Right ventricle myocardium superior (tissue), 1 donor: ENCODE measurements at regions not wholly inside any gene's neighbourhood (a gene's known extent, or its start where the extent isn't known, plus 50 kb on each side); places are given as distances from the start of the nearest gene placed in this dataset.

Source experiments
- ATAC-seq: fragments of 200-7000 bp; cut with Tn5 transposase; one replicate; pipeline ENCODE4 v1.9.1; 2020; ENCODE audit warnings: mild to moderate bottlenecking; ENCODE audit not compliant: poor library complexity
- DNase-seq: peaks from one replicate; pipeline ENCODE4 v3.0.0-alpha.2; 2020
- intact Hi-C: fragments of 100-400 bp; cut with DNase I; formaldehyde crosslinking; loops from one replicate; pipeline ENCODE4 v1.11.2; 2022
- donor health status: DM: no; HTN: yes; CAD: no; lungs with severe emphysema.

DNA sequence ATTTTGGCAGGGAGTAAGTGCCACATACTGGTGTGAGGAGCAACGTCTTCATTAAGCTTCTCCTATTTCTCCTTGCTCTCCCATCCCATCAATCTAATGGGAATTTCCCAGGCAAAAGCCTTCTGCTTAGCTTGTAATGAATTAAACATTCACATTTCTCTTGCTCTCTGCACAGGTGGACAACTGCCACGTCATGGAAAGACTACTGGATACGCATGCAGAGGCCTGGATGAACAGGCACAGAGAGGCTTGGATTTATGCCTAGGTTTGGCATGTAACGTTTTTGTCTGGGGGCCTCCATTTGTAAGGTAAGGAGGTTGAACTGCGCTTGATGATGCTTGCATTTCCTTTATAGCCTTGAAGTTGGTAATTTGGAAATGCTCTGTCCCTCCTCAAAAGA lies 374.8 kb downstream of the KLF12 start:
- intact Hi-C loops = loop anchor here (10.0 kb wide), 1 partner anchor 525 kb away; no protein-coding TSS in a partner anchor
- no peak for DNase-seq
- ATAC-seq = no peak

GRCh38 chr13:73757481-73758233 lies 376.5 kb downstream of the KLF12 start:
- no peak for DNase-seq
- intact Hi-C loops = loop anchor here (10.0 kb wide), 1 partner anchor 527 kb away; no protein-coding TSS in a partner anchor
- ATAC-seq = no peak

DNA sequence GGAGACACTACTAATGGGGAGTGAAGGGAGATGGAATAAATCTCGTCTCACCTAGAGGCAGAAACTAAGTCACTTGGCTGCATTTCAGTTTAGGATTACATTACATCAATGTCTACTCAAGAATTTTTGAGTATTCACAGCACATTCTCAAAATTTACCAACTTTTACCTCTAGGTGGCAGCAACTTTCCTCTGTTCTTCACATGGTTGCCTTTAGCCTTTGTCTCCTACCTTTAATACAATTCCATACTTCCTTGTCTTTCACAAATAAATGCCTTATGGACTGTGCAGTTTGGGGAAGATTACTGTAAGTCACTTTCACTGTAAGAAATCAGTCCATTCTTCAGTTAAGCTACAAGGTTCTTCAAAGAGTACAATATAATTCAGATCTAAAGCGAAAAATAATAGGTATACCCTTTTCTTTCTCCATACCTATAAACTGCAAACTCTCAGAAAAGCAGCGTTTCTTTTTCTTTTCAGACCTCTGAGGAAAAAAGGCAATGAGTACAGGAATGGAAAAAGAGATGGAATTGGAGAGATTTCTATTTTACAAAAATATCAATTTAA lies 379.4 kb downstream of the KLF12 start:
- intact Hi-C loops = loop anchor here (10.0 kb wide), 1 partner anchor 530 kb away; no protein-coding TSS in a partner anchor

DNA sequence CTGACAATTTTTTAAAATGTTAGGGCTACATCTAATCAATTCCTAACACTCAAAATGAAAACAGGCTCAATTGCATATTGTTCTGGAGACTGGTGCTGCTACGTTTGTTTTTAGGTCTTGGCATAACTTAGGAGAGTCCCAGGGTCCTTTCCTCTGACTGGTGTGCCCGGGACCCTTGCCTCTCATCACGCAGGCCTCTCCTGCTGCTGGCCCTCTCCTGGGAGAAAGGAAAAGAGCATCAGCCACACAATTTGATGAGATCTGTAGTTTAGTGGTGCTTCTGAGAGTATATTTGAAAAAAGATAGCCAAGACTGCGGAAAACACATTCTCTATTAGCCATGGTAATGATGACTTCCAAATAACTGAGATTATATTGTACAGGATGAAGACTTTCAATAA lies 380.0 kb downstream of the KLF12 start:
- intact Hi-C loops = loop anchor here (10.0 kb wide), 1 partner anchor 531 kb away; no protein-coding TSS in a partner anchor
- DNase-seq = no peak
- no peak for ATAC-seq

More for the DNA sequence above, 379.4 kb downstream of the KLF12 start:
- DNase-seq = no peak
- ATAC-seq = peak; percentile 81

DNA sequence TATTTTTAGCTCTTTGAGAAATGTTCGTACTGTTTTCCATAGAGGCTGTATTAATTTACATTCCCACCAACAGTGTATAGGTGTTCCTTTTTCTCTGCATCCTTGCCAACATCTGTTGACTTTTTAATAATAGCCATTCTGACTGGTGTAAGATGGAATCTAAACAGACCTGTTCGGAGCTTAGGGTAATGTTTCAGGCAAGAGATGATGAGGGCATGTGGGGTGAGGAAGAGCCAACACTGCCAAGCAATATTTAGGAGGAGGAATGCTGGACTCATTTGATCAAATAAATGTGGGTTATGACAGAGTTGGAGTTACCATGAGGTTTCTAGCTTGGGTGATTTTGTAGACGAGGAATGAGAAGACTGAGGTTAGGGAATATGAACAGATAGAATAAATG lies 382.9 kb downstream of the KLF12 start:
- ATAC-seq (no peak), DNase-seq (no peak)
- intact Hi-C loops = loop anchor here (10.0 kb wide), 1 partner anchor 534 kb away; no protein-coding TSS in a partner anchor

DNA sequence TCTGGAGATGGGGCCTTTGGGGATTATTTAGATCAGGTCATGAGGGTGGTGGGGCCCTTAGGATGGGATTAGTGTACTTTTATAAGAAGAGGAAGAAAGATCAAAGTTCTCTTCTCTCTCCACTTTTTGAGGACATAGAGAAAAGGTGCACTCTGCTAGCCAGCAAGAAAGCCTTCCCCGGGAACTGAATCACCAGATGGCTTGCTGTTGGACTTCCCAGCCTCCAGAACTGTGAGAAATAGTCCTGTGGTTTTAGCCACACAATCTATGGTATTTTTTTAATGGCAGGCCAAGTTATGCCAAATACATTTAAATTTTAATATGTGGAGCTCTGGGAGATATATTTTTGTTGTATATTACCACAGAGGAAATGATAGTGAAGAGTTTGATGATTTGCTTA lies 385.8 kb downstream of the KLF12 start:
- intact Hi-C loops = no loop called here
- ATAC-seq (no peak), DNase-seq (no peak)

DNA sequence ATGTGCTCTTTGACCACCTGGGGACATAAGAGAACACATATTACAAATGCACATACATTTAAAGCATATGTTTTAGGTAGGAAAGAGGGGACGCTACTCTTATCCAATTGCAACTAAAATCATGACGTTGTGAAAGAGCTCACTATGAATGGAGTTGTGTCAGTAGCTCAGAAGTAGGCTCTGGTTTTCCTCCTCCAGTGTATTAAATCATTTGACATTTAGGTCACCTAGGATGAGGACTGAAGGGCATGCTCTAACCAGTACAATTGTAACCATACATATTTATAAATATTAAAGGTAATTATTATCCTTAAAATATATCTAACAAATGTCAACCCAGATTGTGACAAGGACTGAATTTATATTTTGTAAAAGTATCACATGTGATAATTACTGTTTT lies 389.0 kb downstream of the KLF12 start:
- intact Hi-C loops = no loop called here
- no peak for DNase-seq
- no peak for ATAC-seq

- DNase-seq (no peak), ATAC-seq (no peak)
- intact Hi-C loops = no loop called here
Measured at GRCh38 chr13:73742982-73743381, 391.2 kb downstream of the KLF12 start.

DNA sequence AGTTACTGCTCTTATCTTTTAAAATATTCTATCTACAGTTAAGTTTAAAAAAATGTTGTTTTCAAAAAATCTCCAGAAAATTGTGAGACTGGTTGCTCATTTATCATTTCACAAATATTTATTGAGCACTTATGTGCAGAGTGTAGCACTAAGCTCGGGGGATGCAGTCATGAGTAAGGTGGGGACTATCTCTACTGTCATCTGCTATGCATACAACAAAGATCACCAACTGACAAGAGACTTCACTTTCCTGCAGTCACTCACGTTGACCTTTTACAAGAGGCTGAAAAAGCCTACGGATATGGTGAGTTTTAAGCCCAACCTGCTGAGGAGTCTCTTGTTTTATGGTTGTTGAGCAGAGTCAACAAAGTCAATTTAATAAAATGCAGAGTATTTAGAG lies 392.5 kb downstream of the KLF12 start:
- ATAC-seq = no peak
- no peak for DNase-seq
- intact Hi-C loops = no loop called here

GRCh38 chr13:73741111-73741510 lies 393.1 kb downstream of the KLF12 start:
- no peak for DNase-seq
- intact Hi-C loops = no loop called here
- ATAC-seq = no peak

DNA sequence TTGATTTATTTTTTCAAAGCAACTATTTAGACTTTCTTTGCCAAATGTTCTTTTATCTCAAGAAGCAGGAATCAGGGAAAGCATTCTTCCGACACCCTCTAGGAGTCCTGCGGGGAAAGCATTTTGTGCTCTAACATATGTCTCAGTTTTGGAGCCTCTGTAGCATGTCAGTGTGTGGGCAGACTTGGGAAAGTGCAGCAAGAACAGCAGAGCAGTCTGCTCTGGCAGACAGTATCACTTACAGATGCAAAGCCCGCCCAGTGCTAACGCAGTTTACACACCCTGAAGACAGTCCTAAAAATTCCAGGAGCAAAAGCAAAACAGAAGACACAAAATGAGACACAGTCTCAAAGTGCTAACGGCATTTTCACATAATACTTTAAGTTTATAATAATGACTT lies 393.5 kb downstream of the KLF12 start:
- DNase-seq (no peak), ATAC-seq (peak; percentile 64)
- intact Hi-C loops = no loop called here

- intact Hi-C loops = no loop called here
- no peak for ATAC-seq
- DNase-seq = no peak
Measured at GRCh38 chr13:73739394-73739793, 394.8 kb downstream of the KLF12 start.

GRCh38 chr13:73738626-73739025 lies 395.6 kb downstream of the KLF12 start:
- intact Hi-C loops = no loop called here
- ATAC-seq = no peak
- no peak for DNase-seq

DNA sequence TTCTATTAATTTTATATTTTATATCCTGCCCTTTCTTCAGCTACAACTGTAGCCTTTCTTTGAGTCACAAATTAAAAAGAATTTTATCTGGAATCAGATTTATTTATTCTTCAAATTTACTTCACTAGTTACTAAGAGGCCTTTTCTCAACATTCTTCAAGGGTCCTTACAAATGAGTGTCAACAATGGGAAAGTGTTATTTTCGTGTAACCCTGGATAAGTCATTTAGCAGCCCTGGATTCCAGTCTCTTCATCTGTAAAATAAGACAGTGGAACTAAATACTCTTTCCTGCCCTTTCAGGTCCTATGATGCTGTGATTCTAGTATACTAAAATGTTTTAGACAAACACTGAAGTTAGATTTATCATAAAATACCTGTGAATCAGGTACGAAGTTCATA lies 397.0 kb downstream of the KLF12 start:
- DNase-seq = no peak
- intact Hi-C loops = no loop called here
- no peak for ATAC-seq

- no peak for DNase-seq
- intact Hi-C loops = no loop called here
- ATAC-seq = no peak
Measured at GRCh38 chr13:73733706-73734105, 400.5 kb downstream of the KLF12 start.

DNA sequence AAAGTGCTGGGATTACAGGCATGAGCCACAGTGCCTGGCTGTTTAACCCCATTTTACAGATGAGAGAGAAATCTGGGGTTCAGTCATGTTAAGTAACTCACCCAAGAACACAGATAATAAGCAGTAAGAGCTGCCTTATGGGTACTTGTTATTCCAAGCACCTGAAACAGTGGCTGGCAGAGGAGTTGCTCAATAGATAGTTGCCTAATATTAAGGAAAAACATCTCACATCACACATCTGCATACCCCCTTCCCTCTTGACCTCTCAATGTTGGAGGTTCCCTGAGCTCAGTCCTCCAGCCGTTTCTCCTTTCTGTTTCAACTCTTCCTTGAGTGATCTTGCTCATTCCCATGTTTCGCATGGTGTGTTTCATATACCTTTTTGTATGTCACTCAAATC lies 401.9 kb downstream of the KLF12 start:
- intact Hi-C loops = no loop called here

DNA sequence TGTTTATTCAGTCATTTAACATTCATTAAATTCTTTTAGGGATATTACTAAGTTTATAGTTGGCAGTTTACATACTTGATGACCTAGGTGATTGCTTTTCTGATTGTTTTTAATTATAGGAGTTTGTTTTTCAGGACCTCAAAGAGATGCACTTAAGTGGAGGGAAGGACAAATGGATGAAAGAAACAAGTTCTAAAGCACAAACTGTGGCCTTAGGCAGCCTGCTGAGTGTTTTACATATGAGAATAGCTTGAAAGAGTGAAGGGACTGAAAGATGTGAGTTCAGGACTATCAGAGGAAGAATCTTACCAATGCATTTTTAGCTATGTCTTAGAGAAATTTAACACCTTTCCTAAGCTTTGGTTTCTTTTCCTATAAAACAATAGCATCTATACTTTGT lies 402.6 kb downstream of the KLF12 start:
- ATAC-seq (no peak), DNase-seq (no peak)
- intact Hi-C loops = no loop called here

More for the DNA sequence above, 401.9 kb downstream of the KLF12 start:
- no peak for DNase-seq
- no peak for ATAC-seq

GRCh38 chr13:73730014-73730413 lies 404.2 kb downstream of the KLF12 start:
- DNase-seq (no peak), ATAC-seq (no peak)
- intact Hi-C loops = no loop called here

GRCh38 chr13:73729046-73729445 lies 405.2 kb downstream of the KLF12 start:
- intact Hi-C loops = no loop called here
- DNase-seq = no peak
- no peak for ATAC-seq

DNA sequence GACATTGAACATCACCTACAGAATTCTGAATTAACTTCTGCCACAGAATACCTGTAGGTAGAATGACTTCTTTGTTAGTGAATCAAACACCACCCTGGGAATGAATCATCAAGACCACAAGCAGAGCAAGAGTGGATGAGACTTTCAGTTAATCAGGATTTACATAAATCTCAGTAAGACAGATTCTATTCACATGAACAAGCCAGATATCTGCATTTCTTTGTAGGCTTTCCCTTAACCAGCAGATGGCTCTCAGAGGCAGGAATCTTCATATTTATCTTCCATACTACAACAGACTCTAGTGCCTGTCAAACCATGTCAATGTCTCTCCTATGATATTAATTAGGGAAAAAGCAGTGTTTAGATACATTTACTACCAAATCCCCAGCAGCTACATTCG lies 412.1 kb downstream of the KLF12 start:
- no peak for ATAC-seq
- DNase-seq = no peak
- intact Hi-C loops = no loop called here
